C4-2B (cell line): ENCODE measurements at regions not wholly inside any gene's neighbourhood (a gene's known extent, or its start where the extent isn't known, plus 50 kb on each side); places are given as distances from the start of the nearest gene placed in this dataset.

Experiments used
- CTCF ChIP-seq: fragments of 450-650 bp; conservative IDR thresholded peaks from 2 replicates; pipeline ENCODE4 v1.5.1; 2017; ENCODE audit warnings: mild to moderate bottlenecking
- ZFX ChIP-seq: fragments of 450-650 bp; IDR thresholded peaks from 2 replicates; pipeline ENCODE4 v1.6.1; 2017

- TF ChIP-seq CTCF, result no peak
- TF ChIP-seq ZFX, result no peak
Observed at GRCh38 chr3:117844676-117845075, 1135.1 kb downstream of the TUSC7 start.
